OCI-LY7 (cell line): ENCODE measurements at regions not wholly inside any gene's neighbourhood (a gene's known extent, or its start where the extent isn't known, plus 50 kb on each side); places are given as distances from the start of the nearest gene placed in this dataset.
"Not testable (repeated sequence)": the region's sequence is repeated elsewhere in the genome, so short reads cannot be mapped to it uniquely, and the experiment has no call there.

ENCODE experiments used
- BruUV-seq: library from RNA; stranded (reverse); fragments of 400-500 nt; replicated peaks from 2 replicates; lab custom pipeline; 2021; lab: Mats Ljungman, UMichigan
- CTCF ChIA-PET: fragments of 300-600 bp; sonication (Branson Sonifier 250); formaldehyde crosslinking; loops from one replicate; lab custom pipeline; 2022; ENCODE audit warnings: antibody characterized with exemption; ENCODE audit not compliant: unreplicated experiment; lab: Charles Lee
- POLR2A ChIA-PET: fragments of 300-600 bp; sonication (Branson Sonifier 250); formaldehyde crosslinking; loops from one replicate; lab custom pipeline; 2022; ENCODE audit warnings: antibody characterized with exemption; lab: Charles Lee
- DNase-seq: peaks from one replicate; pipeline ENCODE4 v3.0.0-alpha.2; 2015; ENCODE audit warnings: low spot score
- H2AFZ ChIP-seq: fragments of 200-600 bp; sonication (generic), shearing (Covaris generic); 2 replicates; pipeline ENCODE4 v1.6.1; 2014; ENCODE audit warnings: mild to moderate bottlenecking, antibody characterized with exemption, low read length, moderate library complexity
- H3K27ac ChIP-seq: fragments of 200-600 bp; sonication (generic); 2 replicates; pipeline ENCODE4 v1.5.1; 2014; ENCODE audit warnings: mixed run types, low read depth, mild to moderate bottlenecking, moderate library complexity, low read length, inconsistent platforms; ENCODE audit not compliant: poor library complexity, severe bottlenecking
- H3K36me3 ChIP-seq: fragments of 200-600 bp; sonication (generic); 2 replicates; pipeline ENCODE4 v1.6.1; 2014; ENCODE audit warnings: mild to moderate bottlenecking, antibody characterized with exemption, low read length, moderate library complexity, mixed read lengths; ENCODE audit not compliant: insufficient read depth
- H3K4me1 ChIP-seq: fragments of 200-600 bp; sonication (generic); 2 replicates; pipeline ENCODE4 v1.5.1; 2014; ENCODE audit warnings: mild to moderate bottlenecking, low read length; ENCODE audit not compliant: insufficient read depth, poor library complexity, severe bottlenecking
- H3K4me2 ChIP-seq: fragments of 200-600 bp; sonication (generic); 2 replicates; pipeline ENCODE4 v1.6.1; 2014; ENCODE audit warnings: mild to moderate bottlenecking, low read length
- H3K4me3 ChIP-seq: fragments of 200-600 bp; sonication (generic); 2 replicates; pipeline ENCODE4 v1.5.1; 2014; ENCODE audit warnings: mild to moderate bottlenecking, low read depth, low read length; ENCODE audit not compliant: poor library complexity, severe bottlenecking
- H3K79me2 ChIP-seq: fragments of 200-600 bp; sonication (generic); 2 replicates; pipeline ENCODE4 v1.6.1; 2016; ENCODE audit warnings: low read depth, mild to moderate bottlenecking, low read length, moderate library complexity, mixed read lengths; ENCODE audit not compliant: insufficient read depth
- H3K9me2 ChIP-seq: fragments of 200-600 bp; sonication (generic); 2 replicates; pipeline ENCODE4 v1.6.1; 2016; ENCODE audit warnings: mild to moderate bottlenecking, low read length, mixed read lengths; ENCODE audit not compliant: insufficient read depth
- H3K9me3 ChIP-seq: fragments of 200-600 bp; sonication (generic); 2 replicates; pipeline ENCODE4 v1.6.1; 2014; ENCODE audit warnings: mild to moderate bottlenecking, mixed run types, low read length, mixed read lengths
- H4K20me1 ChIP-seq: fragments of 200-600 bp; sonication (generic); 2 replicates; pipeline ENCODE4 v1.6.1; 2014; ENCODE audit warnings: mild to moderate bottlenecking, antibody characterized with exemption, low read length, moderate library complexity, mixed read lengths; ENCODE audit not compliant: insufficient read depth
- EZH2phosphoT487 ChIP-seq: fragments of 200-600 bp; sonication (generic); IDR thresholded peaks from 2 replicates; pipeline ENCODE4 v1.6.1; 2018; ENCODE audit warnings: low read depth, borderline replicate concordance, mild to moderate bottlenecking, mixed run types, antibody characterized with exemption, low read length, moderate library complexity, mixed read lengths
- intact Hi-C: fragments of 100-400 bp; cut with micrococcal nuclease; formaldehyde crosslinking; loops from one replicate; pipeline ENCODE4 v1.10.0; 2022; ENCODE audit not compliant: unreplicated experiment
- TF ChIP-seq, protein P1 (sequence below): fragments of 200-600 bp; sonication (generic); conservative IDR thresholded peaks from 2 replicates; pipeline ENCODE4 v1.5.1; 2014; ENCODE audit warnings: mild to moderate bottlenecking, antibody characterized with exemption, low read length, moderate library complexity, mixed read lengths

DNA sequence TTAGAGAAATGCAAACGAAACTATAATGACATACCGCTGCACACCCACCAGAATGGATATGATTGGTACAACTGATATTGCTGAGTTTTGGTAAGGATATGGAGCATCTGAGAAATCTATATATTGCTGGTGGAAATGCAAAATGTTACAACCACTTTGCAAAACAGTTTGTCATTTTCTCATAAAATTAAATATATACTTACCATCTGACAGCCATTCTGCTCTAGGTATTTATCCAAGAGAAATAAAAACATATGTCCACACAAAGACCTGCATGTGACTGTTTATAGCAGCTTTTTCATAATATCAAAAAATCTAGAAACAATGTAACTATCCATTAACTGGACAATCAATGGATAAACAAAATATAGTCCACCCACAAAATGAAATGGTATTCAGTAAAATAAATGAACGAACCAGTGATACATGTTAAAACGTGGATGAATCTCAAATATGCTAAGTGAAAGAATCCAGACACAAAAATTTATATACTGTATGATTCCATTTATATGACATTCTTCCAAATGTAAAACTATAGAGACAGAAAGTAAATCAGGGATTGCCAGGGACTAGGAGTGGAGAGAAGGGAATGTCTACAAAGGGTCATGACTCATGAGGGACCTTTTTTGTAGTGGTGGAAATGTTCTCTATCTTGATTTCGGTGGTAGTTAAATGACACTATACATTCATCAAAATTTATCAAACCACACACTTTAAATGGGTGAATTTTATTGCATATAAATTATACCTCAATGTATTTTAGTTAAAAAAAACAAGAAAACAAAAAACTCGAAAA lies 312.0 kb upstream of the GLI3 start:
- Histone ChIP-seq H4K20me1 (no peaks in the 10 kb centered on the region), H3K4me1 (no peaks in the 10 kb centered on the region), H3K4me3 (no peak overlapping the region), H3K36me3 (no peaks in the 10 kb centered on the region), H3K27ac (no peak overlapping the region), H3K9me3 (peaks cover 15% of the 10 kb centered on the region; the same call in 1 of the 2 replicates), H2AFZ (no peak overlapping the region), H3K79me2 (no peaks in the 10 kb centered on the region), H3K9me2 (no peaks in the 10 kb centered on the region), H3K4me2 (no peak overlapping the region)
- no TSS peak for BruUV-seq
- CTCF ChIA-PET, result no interaction called here
- intact Hi-C loops, result no loop called here
- TF ChIP-seq, protein P1, sequence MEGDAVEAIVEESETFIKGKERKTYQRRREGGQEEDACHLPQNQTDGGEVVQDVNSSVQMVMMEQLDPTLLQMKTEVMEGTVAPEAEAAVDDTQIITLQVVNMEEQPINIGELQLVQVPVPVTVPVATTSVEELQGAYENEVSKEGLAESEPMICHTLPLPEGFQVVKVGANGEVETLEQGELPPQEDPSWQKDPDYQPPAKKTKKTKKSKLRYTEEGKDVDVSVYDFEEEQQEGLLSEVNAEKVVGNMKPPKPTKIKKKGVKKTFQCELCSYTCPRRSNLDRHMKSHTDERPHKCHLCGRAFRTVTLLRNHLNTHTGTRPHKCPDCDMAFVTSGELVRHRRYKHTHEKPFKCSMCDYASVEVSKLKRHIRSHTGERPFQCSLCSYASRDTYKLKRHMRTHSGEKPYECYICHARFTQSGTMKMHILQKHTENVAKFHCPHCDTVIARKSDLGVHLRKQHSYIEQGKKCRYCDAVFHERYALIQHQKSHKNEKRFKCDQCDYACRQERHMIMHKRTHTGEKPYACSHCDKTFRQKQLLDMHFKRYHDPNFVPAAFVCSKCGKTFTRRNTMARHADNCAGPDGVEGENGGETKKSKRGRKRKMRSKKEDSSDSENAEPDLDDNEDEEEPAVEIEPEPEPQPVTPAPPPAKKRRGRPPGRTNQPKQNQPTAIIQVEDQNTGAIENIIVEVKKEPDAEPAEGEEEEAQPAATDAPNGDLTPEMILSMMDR, result no peak
- no peak for TF ChIP-seq EZH2phosphoT487
- no peak for DNase-seq
- POLR2A ChIA-PET, result no interaction called here

- DNase-seq, result no peak
- intact Hi-C loops, result no loop called here
- no peak for TF ChIP-seq EZH2phosphoT487
- TF ChIP-seq, protein P1, result no peak
- Histone ChIP-seq H4K20me1 (no peaks in the 10 kb centered on the region), H3K9me3 (peaks cover 15% of the 10 kb centered on the region; the same call in 1 of the 2 replicates), H3K36me3 (no peaks in the 10 kb centered on the region), H3K4me3 (no peak overlapping the region), H3K9me2 (no peaks in the 10 kb centered on the region), H3K4me1 (no peaks in the 10 kb centered on the region), H3K27ac (no peak overlapping the region), H3K4me2 (no peak overlapping the region), H2AFZ (no peak overlapping the region), H3K79me2 (no peaks in the 10 kb centered on the region)
- no TSS peak for BruUV-seq
- ChIA-PET POLR2A (no interaction called here), CTCF (no interaction called here)
Measured at GRCh38 chr7:42545049-42545724, 308.2 kb upstream of the GLI3 start.

DNA sequence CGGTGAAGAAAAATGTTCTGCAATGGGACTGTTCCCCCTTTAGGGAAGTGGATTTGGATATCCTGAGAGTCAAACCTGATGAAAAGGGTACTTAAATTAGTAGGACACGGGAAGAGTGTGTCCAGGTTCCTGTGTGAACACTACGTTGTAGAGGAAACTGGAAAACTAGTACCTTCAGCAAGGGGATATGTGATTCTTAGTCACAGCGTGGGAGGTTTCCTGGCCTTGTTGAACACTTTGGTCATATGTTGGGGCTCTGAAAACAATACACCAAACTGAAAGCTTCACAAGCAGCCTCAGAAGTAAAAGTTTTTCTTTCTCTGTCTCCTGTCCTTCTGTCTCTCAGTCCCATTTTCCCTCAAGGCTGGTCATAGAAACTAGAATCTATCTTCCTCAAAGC lies 306.9 kb upstream of the GLI3 start:
- POLR2A ChIA-PET, result no interaction called here

DNA sequence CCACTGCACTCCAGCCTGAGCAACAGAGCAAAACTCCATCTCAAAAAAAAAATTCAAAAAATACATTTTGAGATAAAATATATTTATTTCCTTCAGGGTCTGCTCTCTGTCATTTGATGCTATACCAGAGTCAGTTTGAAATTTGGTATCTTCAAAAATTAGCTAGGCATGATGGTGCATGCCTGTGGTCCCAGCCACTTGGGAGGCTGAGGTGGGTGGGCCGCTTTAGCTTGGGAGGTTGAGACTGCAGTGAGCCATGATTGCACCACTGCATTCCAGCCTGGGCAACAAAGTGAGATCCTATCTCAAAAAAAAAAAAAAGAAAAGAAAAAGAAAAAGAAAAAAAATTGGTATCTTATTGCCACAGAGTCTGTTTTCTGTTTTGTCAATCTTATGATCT lies 305.4 kb upstream of the GLI3 start:
- H2AFZ ChIP-seq, H3K9me2 ChIP-seq, H3K4me2 ChIP-seq, POLR2A ChIA-PET, DNase-seq, CTCF ChIA-PET, H3K4me1 ChIP-seq, H3K4me3 ChIP-seq, H3K36me3 ChIP-seq, BruUV-seq, H4K20me1 ChIP-seq, H3K27ac ChIP-seq, H3K79me2 ChIP-seq, intact Hi-C loops: not testable (repeated sequence)
- peaks cover 15% of the 10 kb centered on the region; the same call in 1 of the 2 replicates for H3K9me3 ChIP-seq

More for the DNA sequence above, 306.9 kb upstream of the GLI3 start:
- H4K20me1 ChIP-seq, result no peaks in the 10 kb centered on the region
- no peak overlapping the region for H3K4me2 ChIP-seq
- peaks cover 15% of the 10 kb centered on the region; the same call in 1 of the 2 replicates for H3K9me3 ChIP-seq
- TF ChIP-seq EZH2phosphoT487, result no peak
- TF ChIP-seq, protein P1, result no peak
- H3K9me2 ChIP-seq, result no peaks in the 10 kb centered on the region
- no peak overlapping the region for H3K4me3 ChIP-seq
- H3K27ac ChIP-seq, result no peak overlapping the region
- CTCF ChIA-PET, result no interaction called here
- BruUV-seq, result no TSS peak
- no peak for DNase-seq
- no peaks in the 10 kb centered on the region for H3K4me1 ChIP-seq
- H3K79me2 ChIP-seq, result no peaks in the 10 kb centered on the region
- intact Hi-C loops, result no loop called here
- no peaks in the 10 kb centered on the region for H3K36me3 ChIP-seq
- no peak overlapping the region for H2AFZ ChIP-seq
